SK-N-SH treated with all-trans-retinoic acid at 6 μM for 48 hours (cell line): ENCODE measurements at regions not wholly inside any gene's neighbourhood (a gene's known extent, or its start where the extent isn't known, plus 50 kb on each side); places are given as distances from the start of the nearest gene placed in this dataset.

Experiments used
- ARNTL ChIP-seq: fragments of 450-650 bp; formaldehyde crosslinking; IDR thresholded peaks from 2 replicates; pipeline ENCODE4 v1.5.0; 2020; ENCODE audit warnings: low read depth, mild to moderate bottlenecking, moderate library complexity, borderline replicate concordance
- RARB ChIP-seq: fragments of 250-450 bp; sonication (Bioruptor Pico); IDR thresholded peaks from 2 replicates; pipeline ENCODE4 v1.8.0; 2021; ENCODE audit warnings: mild to moderate bottlenecking, moderate library complexity
- TCF4 ChIP-seq: fragments of 250-450 bp; sonication (Bioruptor Pico); IDR thresholded peaks from 2 replicates; pipeline ENCODE4 v1.8.0; 2021; ENCODE audit warnings: mild to moderate bottlenecking, moderate library complexity, borderline replicate concordance
- ZC3H10 ChIP-seq: fragments of 250-450 bp; sonication (Bioruptor Pico); IDR thresholded peaks from 2 replicates; pipeline ENCODE4 v1.5.1; 2021; ENCODE audit warnings: mild to moderate bottlenecking, moderate library complexity
- ZFP3 ChIP-seq: fragments of 250-450 bp; sonication (Bioruptor Pico); IDR thresholded peaks from 2 replicates; pipeline ENCODE4 v1.5.0; 2020; ENCODE audit warnings: mild to moderate bottlenecking, moderate library complexity
- ZFP30 ChIP-seq: fragments of 450-650 bp; formaldehyde crosslinking; IDR thresholded peaks from 2 replicates; pipeline ENCODE4 v1.5.0; 2022; ENCODE audit warnings: mild to moderate bottlenecking, moderate library complexity

GRCh38 chr12:25394025-25394424 lies 143.3 kb upstream of the KRAS start:
- TF ChIP-seq ZFP30 (CRISPR knock-in tag) = no peak
- no peak for TF ChIP-seq RARB (CRISPR knock-in tag)
- no peak for TF ChIP-seq ZC3H10
- TF ChIP-seq ARNTL (CRISPR knock-in tag) = no peak
- TF ChIP-seq TCF4 (CRISPR knock-in tag) = no peak
- TF ChIP-seq ZFP3 (CRISPR knock-in tag) = no peak
